ENCODE measurements at regions not wholly inside any gene's neighbourhood (a gene's known extent, or its start where the extent isn't known, plus 50 kb on each side); places are given as distances from the start of the nearest gene placed in this dataset.
"Not testable (repeated sequence)": the region's sequence is repeated elsewhere in the genome, so short reads cannot be mapped to it uniquely, and the experiment has no call there.

DNA sequence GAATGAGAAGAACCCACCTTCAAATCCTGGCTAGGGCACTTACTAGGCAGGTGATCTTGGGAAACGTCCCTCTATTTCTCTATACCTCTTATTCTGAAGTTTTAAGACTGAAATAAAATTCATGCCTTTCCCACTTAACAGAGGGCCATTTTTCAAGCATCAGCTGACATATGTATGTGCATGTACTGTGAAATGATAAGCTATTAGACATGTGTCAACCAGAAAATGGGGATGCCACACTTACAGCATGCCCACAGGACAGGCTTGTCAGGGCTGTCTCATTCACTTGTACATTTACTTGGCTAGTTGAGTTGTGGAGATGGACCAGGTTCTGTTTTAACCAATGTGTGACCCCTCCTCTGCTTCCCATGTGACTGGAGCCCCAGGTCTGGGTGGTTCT lies 78.5 kb downstream of the C9orf152 start:
- Mint-ChIP-seq H3K36me3 (ENCODE audit: low read depth) (peaks cover 2% of the 10 kb centered on the region), H3K4me1 (ENCODE audit: low read depth) (peaks cover 94% of the 10 kb centered on the region), H3K9me3 (ENCODE audit: low read depth) (no peaks in the 10 kb centered on the region), H3K27ac (ENCODE audit: unreplicated experiment) (peak overlapping the region; percentile 100), H3K27me3 (ENCODE audit: low read depth) (no peaks in the 10 kb centered on the region), H3K4me3 (ENCODE audit: unreplicated experiment) (peak overlapping the region; percentile 91)
- TF ChIP-seq, protein P1, sequence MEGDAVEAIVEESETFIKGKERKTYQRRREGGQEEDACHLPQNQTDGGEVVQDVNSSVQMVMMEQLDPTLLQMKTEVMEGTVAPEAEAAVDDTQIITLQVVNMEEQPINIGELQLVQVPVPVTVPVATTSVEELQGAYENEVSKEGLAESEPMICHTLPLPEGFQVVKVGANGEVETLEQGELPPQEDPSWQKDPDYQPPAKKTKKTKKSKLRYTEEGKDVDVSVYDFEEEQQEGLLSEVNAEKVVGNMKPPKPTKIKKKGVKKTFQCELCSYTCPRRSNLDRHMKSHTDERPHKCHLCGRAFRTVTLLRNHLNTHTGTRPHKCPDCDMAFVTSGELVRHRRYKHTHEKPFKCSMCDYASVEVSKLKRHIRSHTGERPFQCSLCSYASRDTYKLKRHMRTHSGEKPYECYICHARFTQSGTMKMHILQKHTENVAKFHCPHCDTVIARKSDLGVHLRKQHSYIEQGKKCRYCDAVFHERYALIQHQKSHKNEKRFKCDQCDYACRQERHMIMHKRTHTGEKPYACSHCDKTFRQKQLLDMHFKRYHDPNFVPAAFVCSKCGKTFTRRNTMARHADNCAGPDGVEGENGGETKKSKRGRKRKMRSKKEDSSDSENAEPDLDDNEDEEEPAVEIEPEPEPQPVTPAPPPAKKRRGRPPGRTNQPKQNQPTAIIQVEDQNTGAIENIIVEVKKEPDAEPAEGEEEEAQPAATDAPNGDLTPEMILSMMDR (IDR thresholded peaks at IDR 0.05) = no peak
- no peak for DNase-seq (ENCODE audit: low spot score)

DNA sequence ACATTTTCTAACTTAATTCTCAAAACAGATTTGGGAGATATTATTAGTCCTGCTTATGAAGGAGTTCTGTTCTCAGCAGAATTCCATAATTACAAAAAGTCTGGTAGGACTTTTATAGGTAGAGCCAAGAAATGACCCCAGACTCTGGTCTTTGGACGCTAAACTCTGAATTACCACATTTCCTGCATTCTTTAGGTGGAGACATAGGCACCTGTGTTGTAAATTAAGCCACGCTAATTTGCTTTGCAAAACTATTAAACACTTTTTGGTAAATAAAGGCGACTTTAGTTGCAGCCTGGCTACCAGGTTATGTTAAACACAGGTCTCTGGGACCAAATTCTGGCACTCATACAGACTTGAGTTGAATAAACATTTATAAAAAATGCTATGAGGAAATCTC lies 77.7 kb downstream of the C9orf152 start:
- no peaks in the 10 kb centered on the region for H3K27me3 Mint-ChIP-seq (ENCODE audit: low read depth)
- DNase-seq (ENCODE audit: low spot score) = no peak
- no peak overlapping the region for H3K4me3 Mint-ChIP-seq (ENCODE audit: unreplicated experiment)
- H3K9me3 Mint-ChIP-seq (ENCODE audit: low read depth) = no peaks in the 10 kb centered on the region
- TF ChIP-seq, protein P1 (IDR thresholded peaks at IDR 0.05) = no peak
- H3K27ac Mint-ChIP-seq (ENCODE audit: unreplicated experiment) = peak overlapping the region; percentile 100
- peaks cover 2% of the 10 kb centered on the region for H3K36me3 Mint-ChIP-seq (ENCODE audit: low read depth)
- peaks cover 88% of the 10 kb centered on the region for H3K4me1 Mint-ChIP-seq (ENCODE audit: low read depth)

DNA sequence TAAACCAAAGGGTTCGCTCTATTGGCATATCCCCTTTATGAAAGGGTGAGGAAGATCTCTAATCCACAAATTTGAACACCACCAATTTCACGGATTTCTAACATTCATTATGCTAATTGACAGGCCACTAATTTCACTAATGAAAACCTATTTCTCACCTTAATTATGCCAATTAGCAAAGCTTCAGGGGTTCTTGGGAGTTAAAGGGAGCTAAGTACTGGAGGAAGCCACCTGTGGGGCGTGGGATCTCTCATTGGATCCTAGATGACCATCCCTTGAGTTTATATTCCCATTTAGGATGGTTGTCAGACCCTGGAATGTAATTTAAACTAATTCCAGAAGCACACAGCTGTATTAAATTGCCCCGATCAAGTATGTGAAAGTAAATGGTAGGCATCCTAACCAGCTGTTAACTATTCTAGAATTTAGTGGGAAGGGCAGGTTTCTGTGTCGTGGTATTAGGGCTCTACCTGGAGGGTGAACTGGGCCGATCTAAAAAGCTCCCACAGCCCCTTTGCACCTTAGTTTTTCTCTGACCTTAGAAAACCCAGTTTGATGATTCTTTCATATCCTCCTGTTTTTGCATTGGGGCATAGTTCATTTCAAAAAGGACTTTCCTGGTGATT lies 77.1 kb downstream of the C9orf152 start:
- no peaks in the 10 kb centered on the region for H3K27me3 Mint-ChIP-seq (ENCODE audit: low read depth)
- no peaks in the 10 kb centered on the region for H3K9me3 Mint-ChIP-seq (ENCODE audit: low read depth)
- peaks cover 2% of the 10 kb centered on the region for H3K36me3 Mint-ChIP-seq (ENCODE audit: low read depth)
- no peak for DNase-seq (ENCODE audit: low spot score)
- peak overlapping the region; percentile 73 for H3K27ac Mint-ChIP-seq (ENCODE audit: unreplicated experiment)
- no peak overlapping the region for H3K4me3 Mint-ChIP-seq (ENCODE audit: unreplicated experiment)
- TF ChIP-seq, protein P1 (IDR thresholded peaks at IDR 0.05) = no peak
- peaks cover 88% of the 10 kb centered on the region for H3K4me1 Mint-ChIP-seq (ENCODE audit: low read depth)

DNA sequence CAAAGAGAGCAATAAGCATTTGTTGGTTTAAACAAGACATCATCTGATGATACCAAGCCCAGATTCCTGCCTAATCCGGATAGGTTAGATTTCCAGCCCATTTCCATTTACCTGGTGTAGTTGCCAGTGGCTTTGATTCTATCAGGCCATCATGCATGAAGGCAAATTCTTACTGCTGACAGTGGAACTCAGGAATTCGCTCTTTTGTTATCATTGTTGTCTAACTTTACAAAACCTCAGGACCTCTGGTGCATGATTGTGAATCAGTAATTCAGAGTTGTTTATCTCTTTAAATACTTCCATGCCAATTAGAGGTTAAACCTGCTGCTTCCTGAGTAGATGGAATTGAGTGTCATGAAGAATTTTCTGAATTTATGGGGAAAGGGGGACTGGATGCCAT lies 76.5 kb downstream of the C9orf152 start:
- no peak for DNase-seq (ENCODE audit: low spot score)
- H3K27ac Mint-ChIP-seq (ENCODE audit: unreplicated experiment) = no peak overlapping the region
- peaks cover 88% of the 10 kb centered on the region for H3K4me1 Mint-ChIP-seq (ENCODE audit: low read depth)
- no peaks in the 10 kb centered on the region for H3K27me3 Mint-ChIP-seq (ENCODE audit: low read depth)
- TF ChIP-seq, protein P1 (IDR thresholded peaks at IDR 0.05) = no peak
- peaks cover 4% of the 10 kb centered on the region for H3K36me3 Mint-ChIP-seq (ENCODE audit: low read depth)
- no peak overlapping the region for H3K4me3 Mint-ChIP-seq (ENCODE audit: unreplicated experiment)
- no peaks in the 10 kb centered on the region for H3K9me3 Mint-ChIP-seq (ENCODE audit: low read depth)

DNA sequence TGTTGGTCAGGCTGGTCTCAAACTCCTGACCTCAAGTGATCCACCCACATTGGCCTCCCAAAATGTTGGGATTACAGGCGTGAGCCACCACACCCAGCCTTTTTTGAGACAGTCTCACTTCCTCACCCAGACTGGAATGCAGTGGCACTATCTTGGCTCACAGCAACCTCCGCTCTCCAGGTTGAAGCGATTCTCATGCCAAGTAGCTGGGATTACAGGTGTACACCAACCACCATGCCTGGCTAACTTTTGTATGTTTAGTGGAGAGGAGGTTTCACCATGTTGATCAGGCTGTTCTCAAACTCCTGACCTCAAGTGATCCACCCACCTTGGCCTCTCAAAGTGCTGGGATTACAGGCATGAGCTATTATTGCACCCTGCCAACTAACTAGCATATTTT lies 75.4 kb downstream of the C9orf152 start:
- Mint-ChIP-seq H3K4me1 (ENCODE audit: low read depth) (peaks cover 82% of the 10 kb centered on the region), H3K36me3 (ENCODE audit: low read depth) (peaks cover 12% of the 10 kb centered on the region), H3K27ac (ENCODE audit: unreplicated experiment) (peak overlapping the region; percentile 59)
- H3K27me3 Mint-ChIP-seq (ENCODE audit: low read depth); DNase-seq (ENCODE audit: low spot score); H3K9me3 Mint-ChIP-seq (ENCODE audit: low read depth); H3K4me3 Mint-ChIP-seq (ENCODE audit: unreplicated experiment): not testable (repeated sequence)

DNA sequence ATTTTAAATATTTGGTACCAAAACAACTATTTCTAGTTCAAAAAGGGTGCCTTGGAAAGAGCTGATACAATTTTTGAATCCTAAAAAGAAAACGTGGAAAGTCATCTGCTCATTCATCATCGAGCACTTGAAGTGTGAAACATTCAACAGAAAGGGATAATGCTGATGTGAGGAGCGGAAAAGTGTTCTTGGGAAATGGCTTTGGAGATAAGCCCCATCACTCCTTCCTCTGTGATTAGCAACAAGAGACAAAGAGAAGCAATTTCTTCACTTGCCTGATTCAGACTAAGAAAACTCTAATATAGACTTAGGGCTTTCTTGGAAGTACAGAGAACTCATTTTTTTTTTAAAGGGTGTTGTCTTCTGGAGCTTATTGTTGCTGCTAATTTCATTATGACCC lies 74.9 kb downstream of the C9orf152 start:
- no peak for DNase-seq (ENCODE audit: low spot score)
- peaks cover 17% of the 10 kb centered on the region for H3K36me3 Mint-ChIP-seq (ENCODE audit: low read depth)
- peak overlapping the region; percentile 80 for H3K27ac Mint-ChIP-seq (ENCODE audit: unreplicated experiment)
- peaks cover 77% of the 10 kb centered on the region for H3K4me1 Mint-ChIP-seq (ENCODE audit: low read depth)
- TF ChIP-seq, protein P1 (IDR thresholded peaks at IDR 0.05) = no peak
- H3K4me3 Mint-ChIP-seq (ENCODE audit: unreplicated experiment) = no peak overlapping the region
- no peaks in the 10 kb centered on the region for H3K9me3 Mint-ChIP-seq (ENCODE audit: low read depth)
- H3K27me3 Mint-ChIP-seq (ENCODE audit: low read depth) = no peaks in the 10 kb centered on the region
